Hepatocyte (in vitro differentiated cells): ENCODE measurements at regions not wholly inside any gene's neighbourhood (a gene's known extent, or its start where the extent isn't known, plus 50 kb on each side); places are given as distances from the start of the nearest gene placed in this dataset.
A peak's percentile ranks its signal among the peaks of the same experiment; 100 is the strongest.
"Not testable (repeated sequence)": the region's sequence is repeated elsewhere in the genome, so short reads cannot be mapped to it uniquely, and the experiment has no call there.

Experiments
- DNase-seq: peaks from one replicate; pipeline ENCODE4 v3.0.0-alpha.2; 2016; ENCODE audit warnings: low spot score
- H2AFZ ChIP-seq: fragments of 200-600 bp; sonication (generic); 2 replicates; pipeline ENCODE4 v1.6.0; 2016; ENCODE audit warnings: antibody characterized with exemption, mild to moderate bottlenecking
- H3K27ac ChIP-seq: fragments of 200-600 bp; sonication (generic); 2 replicates; pipeline ENCODE4 v1.5.1; 2016; ENCODE audit warnings: mild to moderate bottlenecking
- H3K27me3 ChIP-seq: fragments of 200-600 bp; sonication (generic); 2 replicates; pipeline ENCODE4 v1.6.1; 2016
- H3K36me3 ChIP-seq: fragments of 200-600 bp; sonication (generic); replicated peaks from 2 replicates; pipeline ENCODE4 v1.5.1; 2016; ENCODE audit warnings: low read depth; ENCODE audit not compliant: insufficient read depth
- H3K4me1 ChIP-seq: fragments of 200-600 bp; sonication (generic); 2 replicates; pipeline ENCODE4 v1.5.1; 2016; ENCODE audit warnings: mild to moderate bottlenecking, moderate library complexity; ENCODE audit not compliant: insufficient read depth
- H3K4me2 ChIP-seq: fragments of 200-600 bp; sonication (generic); 2 replicates; pipeline ENCODE4 v1.6.0; 2016
- H3K4me3 ChIP-seq: fragments of 200-600 bp; sonication (generic); 2 replicates; pipeline ENCODE4 v1.5.1; 2016; ENCODE audit warnings: mild to moderate bottlenecking
- H3K79me2 ChIP-seq: fragments of 200-600 bp; sonication (generic); 2 replicates; pipeline ENCODE4 v1.6.0; 2017; ENCODE audit warnings: mild to moderate bottlenecking
- H3K9me2 ChIP-seq: fragments of 200-600 bp; sonication (generic); replicated peaks from 2 replicates; pipeline ENCODE4 v1.6.0; 2017; ENCODE audit warnings: mild to moderate bottlenecking; ENCODE audit not compliant: insufficient read depth
- H3K9me3 ChIP-seq: fragments of 200-600 bp; sonication (generic); 2 replicates; pipeline ENCODE4 v1.5.1; 2016; ENCODE audit warnings: low read depth, mild to moderate bottlenecking
- H4K20me1 ChIP-seq: fragments of 200-600 bp; sonication (generic); 2 replicates; pipeline ENCODE4 v1.6.0; 2016; ENCODE audit warnings: mild to moderate bottlenecking; ENCODE audit not compliant: insufficient read depth, poor library complexity, severe bottlenecking
- EZH2 ChIP-seq: fragments of 200-600 bp; sonication (generic); IDR thresholded peaks from 2 replicates; pipeline ENCODE4 v1.6.1; 2016; ENCODE audit warnings: antibody characterized with exemption, mild to moderate bottlenecking, borderline replicate concordance
- EZH2phosphoT487 ChIP-seq: fragments of 200-600 bp; sonication (generic); IDR thresholded peaks from one replicate; pipeline ENCODE4 v1.6.1; 2018; ENCODE audit warnings: antibody characterized with exemption, mild to moderate bottlenecking, low read depth, moderate library complexity; ENCODE audit not compliant: unreplicated experiment, severe bottlenecking
- WGBS: methylation state at CpG from one replicate; pipeline ENCODE4 v1.1.6; 2016; ENCODE audit warnings: low lambda C conversion rate; ENCODE audit errors: missing lambda C conversion rate; 5-methylcytosine and 5-hydroxymethylcytosine counted together
- TF ChIP-seq, protein P1 (sequence below): fragments of 200-600 bp; sonication (generic); IDR thresholded peaks from 2 replicates; pipeline ENCODE4 v1.5.1; 2016; ENCODE audit warnings: antibody characterized with exemption, mild to moderate bottlenecking; ENCODE audit not compliant: poor library complexity

DNA sequence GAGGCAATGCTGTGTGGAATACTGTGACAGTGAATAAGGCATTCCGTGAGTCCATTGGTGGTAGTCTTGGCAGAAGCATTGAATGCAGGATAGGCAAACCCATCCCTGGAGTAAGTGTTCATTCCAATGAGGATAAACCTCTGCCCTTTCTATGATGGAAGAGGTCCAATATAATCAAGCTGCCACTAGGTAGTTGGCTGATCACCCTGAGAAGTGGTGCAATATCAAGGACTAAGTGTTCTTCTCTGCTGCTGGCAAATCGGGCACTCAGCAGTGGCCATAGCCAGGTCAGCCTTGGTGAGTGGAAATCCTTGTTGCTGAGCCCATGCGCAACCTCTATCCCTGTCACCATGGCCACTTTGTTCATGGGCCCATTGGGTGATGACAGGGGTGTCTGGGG is 70.1 kb downstream of the FBXO4 start:
- Histone ChIP-seq H2AFZ (no peak overlapping the region), H3K36me3 (no peaks in the 10 kb centered on the region), H3K4me2 (no peak overlapping the region), H3K79me2 (no peaks in the 10 kb centered on the region), H4K20me1 (no peaks in the 10 kb centered on the region), H3K9me2 (no peaks in the 10 kb centered on the region), H3K4me3 (no peak overlapping the region), H3K9me3 (no peaks in the 10 kb centered on the region), H3K27me3 (no peaks in the 10 kb centered on the region), H3K4me1 (no peaks in the 10 kb centered on the region), H3K27ac (no peak overlapping the region)
- DNase-seq: no peak
- WGBS: 95% methylated on average over 3 of the region's 3 CpGs
- TF ChIP-seq, protein P1, sequence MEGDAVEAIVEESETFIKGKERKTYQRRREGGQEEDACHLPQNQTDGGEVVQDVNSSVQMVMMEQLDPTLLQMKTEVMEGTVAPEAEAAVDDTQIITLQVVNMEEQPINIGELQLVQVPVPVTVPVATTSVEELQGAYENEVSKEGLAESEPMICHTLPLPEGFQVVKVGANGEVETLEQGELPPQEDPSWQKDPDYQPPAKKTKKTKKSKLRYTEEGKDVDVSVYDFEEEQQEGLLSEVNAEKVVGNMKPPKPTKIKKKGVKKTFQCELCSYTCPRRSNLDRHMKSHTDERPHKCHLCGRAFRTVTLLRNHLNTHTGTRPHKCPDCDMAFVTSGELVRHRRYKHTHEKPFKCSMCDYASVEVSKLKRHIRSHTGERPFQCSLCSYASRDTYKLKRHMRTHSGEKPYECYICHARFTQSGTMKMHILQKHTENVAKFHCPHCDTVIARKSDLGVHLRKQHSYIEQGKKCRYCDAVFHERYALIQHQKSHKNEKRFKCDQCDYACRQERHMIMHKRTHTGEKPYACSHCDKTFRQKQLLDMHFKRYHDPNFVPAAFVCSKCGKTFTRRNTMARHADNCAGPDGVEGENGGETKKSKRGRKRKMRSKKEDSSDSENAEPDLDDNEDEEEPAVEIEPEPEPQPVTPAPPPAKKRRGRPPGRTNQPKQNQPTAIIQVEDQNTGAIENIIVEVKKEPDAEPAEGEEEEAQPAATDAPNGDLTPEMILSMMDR: no peak
- TF ChIP-seq EZH2 (no peak), EZH2phosphoT487 (no peak)

GRCh38 chr5:42001673-42002072 is 76.6 kb downstream of the FBXO4 start:
- no peak for DNase-seq
- Histone ChIP-seq H3K9me3 (no peaks in the 10 kb centered on the region), H3K4me2 (no peak overlapping the region), H3K9me2 (no peaks in the 10 kb centered on the region), H3K27me3 (no peaks in the 10 kb centered on the region), H3K4me3 (no peak overlapping the region), H3K27ac (no peak overlapping the region), H4K20me1 (no peaks in the 10 kb centered on the region), H3K79me2 (no peaks in the 10 kb centered on the region), H3K4me1 (no peaks in the 10 kb centered on the region), H2AFZ (no peak overlapping the region), H3K36me3 (no peaks in the 10 kb centered on the region)
- 85% methylated on average over 6 of the region's 6 CpGs for WGBS
- TF ChIP-seq, protein P1: no peak
- no peak for TF ChIP-seq EZH2phosphoT487
- TF ChIP-seq EZH2: no peak

DNA sequence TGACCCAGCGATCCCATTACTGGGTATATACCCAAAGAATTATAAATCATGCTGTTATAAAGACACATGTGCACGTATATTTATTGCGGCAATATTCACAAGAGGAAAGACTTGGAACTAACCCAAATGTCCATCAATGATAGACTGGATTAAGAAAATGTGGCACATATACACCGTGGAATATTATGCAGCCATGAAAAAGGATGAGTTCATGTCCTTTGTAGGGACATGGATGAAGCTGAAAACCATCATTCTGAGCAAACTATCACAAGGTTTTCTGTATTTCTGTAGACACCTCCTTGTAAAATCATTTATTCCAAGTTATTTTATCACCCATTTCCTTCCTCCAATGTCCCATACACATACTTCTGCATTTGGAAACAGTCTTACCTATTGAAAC is 78.8 kb downstream of the FBXO4 start:
- DNase-seq, H3K4me1 ChIP-seq, H2AFZ ChIP-seq, H3K36me3 ChIP-seq, H3K79me2 ChIP-seq, H3K4me2 ChIP-seq, H3K27me3 ChIP-seq, H3K9me2 ChIP-seq, H3K9me3 ChIP-seq, H3K4me3 ChIP-seq, H3K27ac ChIP-seq, H4K20me1 ChIP-seq: not testable (repeated sequence)
- WGBS: 90% methylated on average over 4 of the region's 4 CpGs

DNA sequence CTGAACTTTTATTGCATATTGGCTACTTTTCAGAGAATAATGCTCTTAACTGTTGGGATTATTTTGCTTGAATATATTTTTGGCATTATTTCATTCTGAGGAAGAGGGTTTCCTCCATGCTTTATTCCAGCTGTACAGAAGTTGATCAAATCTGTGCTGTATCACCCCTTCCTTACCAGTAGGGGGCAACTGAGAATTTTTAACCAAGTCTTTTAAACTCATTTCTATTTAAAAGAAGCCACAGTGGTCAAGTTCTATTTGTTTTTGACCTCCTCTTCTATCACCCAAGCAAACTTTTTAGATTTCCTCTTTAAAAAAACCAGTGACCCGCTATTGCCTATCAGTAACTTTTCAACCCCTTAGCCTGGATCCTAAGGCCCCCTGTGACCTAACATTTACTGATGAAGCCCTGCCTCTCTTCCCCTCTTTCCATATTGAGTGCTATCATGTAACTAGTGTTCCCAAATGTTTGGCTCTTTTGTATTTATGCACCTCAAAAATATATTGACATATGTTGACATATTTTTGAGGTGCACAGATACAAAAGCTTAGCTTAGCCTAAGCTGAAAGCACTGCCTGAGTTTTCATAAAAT is 80.6 kb downstream of the FBXO4 start:
- DNase-seq: peak; percentile 45

More for the DNA sequence above, 80.6 kb downstream of the FBXO4 start:
- WGBS: 26% methylated on average over 1 of the region's 1 CpG
- Histone ChIP-seq H3K27me3 (no peaks in the 10 kb centered on the region), H3K27ac (no peak overlapping the region), H3K9me2 (no peaks in the 10 kb centered on the region), H3K36me3 (no peaks in the 10 kb centered on the region), H3K4me2 (no peak overlapping the region), H3K9me3 (no peaks in the 10 kb centered on the region), H3K4me1 (no peaks in the 10 kb centered on the region), H4K20me1 (no peaks in the 10 kb centered on the region), H3K4me3 (no peak overlapping the region), H2AFZ (no peak overlapping the region), H3K79me2 (no peaks in the 10 kb centered on the region)
- TF ChIP-seq EZH2phosphoT487 (no peak), EZH2 (no peak)
- TF ChIP-seq, protein P1: peak; percentile 64
